ENCODE measurements at regions not wholly inside any gene's neighbourhood (a gene's known extent, or its start where the extent isn't known, plus 50 kb on each side); places are given as distances from the start of the nearest gene placed in this dataset.

GRCh38 chr11:104658177-104658576 is 240.1 kb downstream of the CASP12 start:
- TF ChIP-seq POLR2A (IDR thresholded peaks at IDR 0.05; ENCODE audit: low read length) (no peak), GATA1 (IDR thresholded peaks at IDR 0.05; ENCODE audit: low read depth, low read length) (no peak)
